ENCODE measurements at regions not wholly inside any gene's neighbourhood (a gene's known extent, or its start where the extent isn't known, plus 50 kb on each side); places are given as distances from the start of the nearest gene placed in this dataset.

DNA sequence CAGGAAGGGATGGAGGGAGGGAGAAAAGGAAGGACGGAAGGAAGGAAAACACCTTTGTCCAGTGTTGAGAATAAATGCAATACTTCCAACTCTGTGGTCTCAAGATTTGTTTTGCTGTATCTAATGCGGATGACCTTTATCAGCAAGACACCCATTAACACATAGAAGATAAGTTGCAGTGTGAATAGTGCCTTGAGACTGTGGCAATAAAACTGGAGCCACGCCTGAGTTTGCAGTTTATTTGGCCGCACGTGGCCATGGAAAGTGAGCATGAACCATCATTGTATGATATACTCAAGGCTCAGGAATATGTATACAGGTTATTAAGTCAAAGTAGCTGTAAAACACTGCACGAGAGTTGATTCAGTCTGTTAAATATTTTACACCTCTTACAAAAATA is 113.6 kb upstream of the EEA1 start:
- TF ChIP-seq POLR2A (IDR thresholded peaks at IDR 0.05) = no peak
- TF ChIP-seq, protein P1, sequence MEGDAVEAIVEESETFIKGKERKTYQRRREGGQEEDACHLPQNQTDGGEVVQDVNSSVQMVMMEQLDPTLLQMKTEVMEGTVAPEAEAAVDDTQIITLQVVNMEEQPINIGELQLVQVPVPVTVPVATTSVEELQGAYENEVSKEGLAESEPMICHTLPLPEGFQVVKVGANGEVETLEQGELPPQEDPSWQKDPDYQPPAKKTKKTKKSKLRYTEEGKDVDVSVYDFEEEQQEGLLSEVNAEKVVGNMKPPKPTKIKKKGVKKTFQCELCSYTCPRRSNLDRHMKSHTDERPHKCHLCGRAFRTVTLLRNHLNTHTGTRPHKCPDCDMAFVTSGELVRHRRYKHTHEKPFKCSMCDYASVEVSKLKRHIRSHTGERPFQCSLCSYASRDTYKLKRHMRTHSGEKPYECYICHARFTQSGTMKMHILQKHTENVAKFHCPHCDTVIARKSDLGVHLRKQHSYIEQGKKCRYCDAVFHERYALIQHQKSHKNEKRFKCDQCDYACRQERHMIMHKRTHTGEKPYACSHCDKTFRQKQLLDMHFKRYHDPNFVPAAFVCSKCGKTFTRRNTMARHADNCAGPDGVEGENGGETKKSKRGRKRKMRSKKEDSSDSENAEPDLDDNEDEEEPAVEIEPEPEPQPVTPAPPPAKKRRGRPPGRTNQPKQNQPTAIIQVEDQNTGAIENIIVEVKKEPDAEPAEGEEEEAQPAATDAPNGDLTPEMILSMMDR (IDR thresholded peaks at IDR 0.05) = no peak

Measured in uterus (tissue), 2 donors.